PC-3 (cell line): ENCODE measurements at regions not wholly inside any gene's neighbourhood (a gene's known extent, or its start where the extent isn't known, plus 50 kb on each side); places are given as distances from the start of the nearest gene placed in this dataset.

Experiments used
- ATAC-seq: fragments of 200-7000 bp; cut with Tn5 transposase; 2 replicates; pipeline ENCODE4 v1.9.1; 2020; ENCODE audit warnings: mild to moderate bottlenecking, moderate library complexity
- BruUV-seq: library from RNA; stranded (reverse); fragments of 400-500 nt; replicated peaks from 2 replicates; lab custom pipeline; 2021; lab: Mats Ljungman, UMichigan
- CTCF ChIA-PET: fragments of 300-600 bp; sonication (Branson Sonifier 250); formaldehyde crosslinking; loops from one replicate; lab custom pipeline; 2022; ENCODE audit warnings: antibody characterized with exemption; lab: Charles Lee
- POLR2A ChIA-PET: fragments of 300-600 bp; sonication (Branson Sonifier 250); formaldehyde crosslinking; loops from one replicate; lab custom pipeline; 2022; ENCODE audit warnings: antibody characterized with exemption; ENCODE audit not compliant: unreplicated experiment; lab: Charles Lee
- DNase-seq: peaks from one replicate; pipeline ENCODE4 v3.0.0-alpha.2; 2015
- H2AFZ ChIP-seq: fragments of 300-600 bp; sonication (generic); 2 replicates; pipeline ENCODE4 v1.6.0; 2016; ENCODE audit warnings: antibody characterized with exemption, low read length
- H3F3A ChIP-seq: fragments of 300-600 bp; sonication (generic); one replicate; pipeline ENCODE4 v1.6.0; 2017; ENCODE audit warnings: antibody characterized with exemption, low read length, control low read depth, mild to moderate bottlenecking; ENCODE audit not compliant: unreplicated experiment
- H3K27ac ChIP-seq: fragments of 300-600 bp; sonication (generic); 2 replicates; pipeline ENCODE4 v1.5.1; 2016; ENCODE audit warnings: mild to moderate bottlenecking, low read length
- H3K27me3 ChIP-seq: fragments of 300-600 bp; sonication (generic); 2 replicates; pipeline ENCODE4 v1.6.1; 2016; ENCODE audit warnings: low read length, mixed read lengths
- H3K36me3 ChIP-seq: fragments of 300-600 bp; sonication (generic); 2 replicates; pipeline ENCODE4 v1.6.1; 2016; ENCODE audit warnings: low read depth, mixed run types, low read length, mixed read lengths
- H3K4me1 ChIP-seq: fragments of 300-600 bp; sonication (generic); 2 replicates; pipeline ENCODE4 v1.5.1; 2016; ENCODE audit warnings: low read length; ENCODE audit not compliant: insufficient read depth
- H3K4me2 ChIP-seq: fragments of 300-600 bp; sonication (generic); 2 replicates; pipeline ENCODE4 v1.6.0; 2016; ENCODE audit warnings: low read length
- H3K4me3 ChIP-seq: fragments of 300-600 bp; sonication (generic); 2 replicates; pipeline ENCODE4 v1.5.1; 2016; ENCODE audit warnings: mild to moderate bottlenecking, low read length, mixed read lengths
- H3K79me2 ChIP-seq: fragments of 300-600 bp; sonication (generic); 2 replicates; pipeline ENCODE4 v1.6.1; 2017; ENCODE audit warnings: low read length, mixed read lengths
- H3K9ac ChIP-seq: fragments of 300-600 bp; sonication (generic); 2 replicates; pipeline ENCODE4 v1.6.0; 2016; ENCODE audit warnings: mild to moderate bottlenecking, low read length
- H3K9me2 ChIP-seq: fragments of 300-600 bp; sonication (generic); replicated peaks from 2 replicates; pipeline ENCODE4 v1.6.1; 2016; ENCODE audit warnings: mixed run types, low read length, mixed read lengths
- H3K9me3 ChIP-seq: fragments of 300-600 bp; sonication (generic); 2 replicates; pipeline ENCODE4 v1.6.1; 2016; ENCODE audit warnings: low read length, mixed read lengths
- H4K20me1 ChIP-seq: fragments of 300-600 bp; sonication (generic); 2 replicates; pipeline ENCODE4 v1.6.1; 2016; ENCODE audit warnings: low read length, mixed read lengths
- CTCF ChIP-seq: fragments of 300-600 bp; sonication (generic); conservative IDR thresholded peaks from 2 replicates; pipeline ENCODE4 v1.5.1; 2017; ENCODE audit warnings: antibody characterized with exemption, low read depth, mild to moderate bottlenecking, low read length
- EZH2 ChIP-seq: fragments of 300-600 bp; sonication (generic); IDR thresholded peaks from one replicate; pipeline ENCODE4 v1.6.1; 2017; ENCODE audit warnings: antibody characterized with exemption, mild to moderate bottlenecking, low read length; ENCODE audit not compliant: unreplicated experiment
- EZH2phosphoT487 ChIP-seq: fragments of 300-600 bp; sonication (generic); IDR thresholded peaks from 2 replicates; pipeline ENCODE4 v1.6.1; 2018; ENCODE audit warnings: mild to moderate bottlenecking, antibody characterized with exemption, low read length, borderline replicate concordance
- intact Hi-C: fragments of 100-400 bp; cut with micrococcal nuclease; formaldehyde crosslinking; loops from 2 replicates; pipeline ENCODE4 v1.9.0; 2023

- no peaks in the 10 kb centered on the region for H3K4me1 ChIP-seq
- H3F3A ChIP-seq: no peaks in the 10 kb centered on the region
- no peaks in the 10 kb centered on the region for H3K27me3 ChIP-seq
- no peak for DNase-seq
- H3K9me3 ChIP-seq: no peaks in the 10 kb centered on the region
- BruUV-seq: no TSS peak
- H4K20me1 ChIP-seq: no peaks in the 10 kb centered on the region
- ChIA-PET CTCF (no interaction called here), POLR2A (no interaction called here)
- H2AFZ ChIP-seq: no peak overlapping the region
- H3K4me2 ChIP-seq: no peak overlapping the region
- no peak overlapping the region for H3K9ac ChIP-seq
- no peak overlapping the region for H3K27ac ChIP-seq
- no peaks in the 10 kb centered on the region for H3K79me2 ChIP-seq
- intact Hi-C loops: no loop called here
- ATAC-seq: no peak
- TF ChIP-seq CTCF (no peak), EZH2 (no peak), EZH2phosphoT487 (no peak)
- H3K9me2 ChIP-seq: no peaks in the 10 kb centered on the region
- H3K4me3 ChIP-seq: no peak overlapping the region
- H3K36me3 ChIP-seq: no peaks in the 10 kb centered on the region
These were observed 732.3 kb upstream of the NCAM2 start for GRCh38 chr21:20265707-20266440.

GRCh38 chr21:20266441-20266710, 731.8 kb upstream of the NCAM2 start:
- H3F3A ChIP-seq: no peaks in the 10 kb centered on the region
- ChIA-PET CTCF (no interaction called here), POLR2A (no interaction called here)
- ATAC-seq: no peak
- no peak overlapping the region for H3K4me3 ChIP-seq
- no peaks in the 10 kb centered on the region for H3K36me3 ChIP-seq
- H3K4me1 ChIP-seq: no peaks in the 10 kb centered on the region
- intact Hi-C loops: no loop called here
- no peak overlapping the region for H2AFZ ChIP-seq
- TF ChIP-seq CTCF (no peak), EZH2 (no peak), EZH2phosphoT487 (no peak)
- no peak overlapping the region for H3K9ac ChIP-seq
- no peaks in the 10 kb centered on the region for H3K9me3 ChIP-seq
- no TSS peak for BruUV-seq
- no peak overlapping the region for H3K27ac ChIP-seq
- no peak for DNase-seq
- H3K9me2 ChIP-seq: no peaks in the 10 kb centered on the region
- no peaks in the 10 kb centered on the region for H3K79me2 ChIP-seq
- no peaks in the 10 kb centered on the region for H3K27me3 ChIP-seq
- H4K20me1 ChIP-seq: no peaks in the 10 kb centered on the region
- H3K4me2 ChIP-seq: no peak overlapping the region

GRCh38 chr21:20270365-20271055, 727.7 kb upstream of the NCAM2 start:
- Histone ChIP-seq H3K9me2 (no peaks in the 10 kb centered on the region), H3K79me2 (no peaks in the 10 kb centered on the region), H3K9me3 (no peaks in the 10 kb centered on the region), H3K4me3 (no peak overlapping the region), H2AFZ (peak overlapping the region; percentile 26; the same call in 1 of the 2 replicates), H3K4me2 (no peak overlapping the region), H3K4me1 (no peaks in the 10 kb centered on the region), H3K27me3 (no peaks in the 10 kb centered on the region), H3K36me3 (no peaks in the 10 kb centered on the region), H4K20me1 (no peaks in the 10 kb centered on the region), H3K27ac (no peak overlapping the region), H3F3A (no peaks in the 10 kb centered on the region), H3K9ac (no peak overlapping the region)
- intact Hi-C loops: no loop called here
- POLR2A ChIA-PET: no interaction called here
- no TSS peak for BruUV-seq
- CTCF ChIA-PET: no interaction called here
- TF ChIP-seq EZH2phosphoT487 (no peak), CTCF (no peak)
- no peak for ATAC-seq
- DNase-seq: no peak
